Neutrophil (primary cell): ENCODE measurements at regions not wholly inside any gene's neighbourhood (a gene's known extent, or its start where the extent isn't known, plus 50 kb on each side); places are given as distances from the start of the nearest gene placed in this dataset.

Experiments used
- H3K27ac ChIP-seq: fragments of 200-600 bp; sonication (generic); 2 replicates; pipeline ENCODE4 v1.5.1; 2016; ENCODE audit warnings: mild to moderate bottlenecking, moderate library complexity
- H3K27me3 ChIP-seq: fragments of 200-600 bp; sonication (generic); 2 replicates; pipeline ENCODE4 v1.6.0; 2016; ENCODE audit warnings: mild to moderate bottlenecking
- H3K36me3 ChIP-seq: fragments of 200-600 bp; sonication (generic); 2 replicates; pipeline ENCODE4 v1.5.1; 2017
- H3K4me1 ChIP-seq, 2 experiments: fragments of 200-600 bp in 1 of 2; sonication (generic) in 1 of 2; 1 replicate in 1 of 2; 2 replicates in 1 of 2; pipeline versions ENCODE4 v1.5.1 to v1.6.1; 2013 to 2016; ENCODE audit warnings: low read depth in 1 of 2, low read length in 1 of 2, mild to moderate bottlenecking in 1 of 2, moderate library complexity in 1 of 2; ENCODE audit not compliant: control insufficient read depth in 1 of 2, insufficient read depth in 1 of 2
- H3K4me3 ChIP-seq, 2 experiments: fragments of 200-600 bp in 1 of 2; sonication (generic) in 1 of 2; 1 replicate in 1 of 2; 2 replicates in 1 of 2; pipeline ENCODE4 v1.5.1; 2013 to 2016; ENCODE audit warnings: low read depth in 1 of 2, low read length in 1 of 2, mild to moderate bottlenecking in 1 of 2, moderate library complexity in 1 of 2
- H3K9me3 ChIP-seq: fragments of 200-600 bp; sonication (generic); 2 replicates; pipeline ENCODE4 v1.5.1; 2016
- TF ChIP-seq, protein P1 (sequence below): fragments of 200-600 bp; sonication (generic); IDR thresholded peaks from 2 replicates; pipeline ENCODE4 v1.5.1; 2016; ENCODE audit warnings: antibody characterized with exemption

GRCh38 chr11:105219269-105219668 is 79.7 kb upstream of the CARD18 start:
- TF ChIP-seq, protein P1, sequence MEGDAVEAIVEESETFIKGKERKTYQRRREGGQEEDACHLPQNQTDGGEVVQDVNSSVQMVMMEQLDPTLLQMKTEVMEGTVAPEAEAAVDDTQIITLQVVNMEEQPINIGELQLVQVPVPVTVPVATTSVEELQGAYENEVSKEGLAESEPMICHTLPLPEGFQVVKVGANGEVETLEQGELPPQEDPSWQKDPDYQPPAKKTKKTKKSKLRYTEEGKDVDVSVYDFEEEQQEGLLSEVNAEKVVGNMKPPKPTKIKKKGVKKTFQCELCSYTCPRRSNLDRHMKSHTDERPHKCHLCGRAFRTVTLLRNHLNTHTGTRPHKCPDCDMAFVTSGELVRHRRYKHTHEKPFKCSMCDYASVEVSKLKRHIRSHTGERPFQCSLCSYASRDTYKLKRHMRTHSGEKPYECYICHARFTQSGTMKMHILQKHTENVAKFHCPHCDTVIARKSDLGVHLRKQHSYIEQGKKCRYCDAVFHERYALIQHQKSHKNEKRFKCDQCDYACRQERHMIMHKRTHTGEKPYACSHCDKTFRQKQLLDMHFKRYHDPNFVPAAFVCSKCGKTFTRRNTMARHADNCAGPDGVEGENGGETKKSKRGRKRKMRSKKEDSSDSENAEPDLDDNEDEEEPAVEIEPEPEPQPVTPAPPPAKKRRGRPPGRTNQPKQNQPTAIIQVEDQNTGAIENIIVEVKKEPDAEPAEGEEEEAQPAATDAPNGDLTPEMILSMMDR, result no peak
- Histone ChIP-seq H3K9me3 (no peaks in the 10 kb centered on the region), H3K36me3 (no peaks in the 10 kb centered on the region), H3K4me1 (peaks cover 26 to 27% of the 10 kb centered on the region in 2 experiments), H3K27ac (peak overlapping the region; percentile 80), H3K27me3 (no peaks in the 10 kb centered on the region), H3K4me3 (no peak overlapping the region)

DNA sequence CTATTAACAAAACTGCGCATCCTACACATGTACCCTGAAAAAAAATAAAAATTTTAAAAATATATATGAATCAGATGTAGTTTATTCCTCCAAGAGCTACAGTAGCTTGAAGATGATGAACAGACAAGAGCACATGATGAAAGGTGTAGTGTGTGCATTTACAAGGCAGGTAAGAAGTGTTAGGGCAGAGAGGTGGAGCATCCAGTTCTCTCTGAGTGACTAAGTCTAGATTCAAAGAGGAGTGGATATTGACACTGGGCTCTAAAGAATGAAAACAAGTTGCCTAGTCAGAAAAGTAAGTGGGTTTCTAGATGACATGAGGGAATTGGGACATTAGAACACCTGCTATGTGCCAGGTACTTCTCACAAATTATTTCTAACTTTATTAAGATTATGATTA is 76.0 kb upstream of the CARD18 start:
- Histone ChIP-seq H3K9me3 (no peaks in the 10 kb centered on the region), H3K4me3 (no peak overlapping the region), H3K27ac (no peak overlapping the region), H3K4me1 (peaks cover 15 to 17% of the 10 kb centered on the region in 2 experiments), H3K36me3 (no peaks in the 10 kb centered on the region), H3K27me3 (no peaks in the 10 kb centered on the region)
- TF ChIP-seq, protein P1, result no peak

- no peaks in the 10 kb centered on the region for H3K36me3 ChIP-seq
- TF ChIP-seq, protein P1, result no peak
- no peak overlapping the region for H3K27ac ChIP-seq
- H3K9me3 ChIP-seq, result no peaks in the 10 kb centered on the region
- H3K4me1 ChIP-seq, result no peaks in the 10 kb centered on the region
- no peaks in the 10 kb centered on the region for H3K27me3 ChIP-seq
- H3K4me3 ChIP-seq, result no peak overlapping the region
Measured at GRCh38 chr11:105211806-105212554, 72.4 kb upstream of the CARD18 start.

DNA sequence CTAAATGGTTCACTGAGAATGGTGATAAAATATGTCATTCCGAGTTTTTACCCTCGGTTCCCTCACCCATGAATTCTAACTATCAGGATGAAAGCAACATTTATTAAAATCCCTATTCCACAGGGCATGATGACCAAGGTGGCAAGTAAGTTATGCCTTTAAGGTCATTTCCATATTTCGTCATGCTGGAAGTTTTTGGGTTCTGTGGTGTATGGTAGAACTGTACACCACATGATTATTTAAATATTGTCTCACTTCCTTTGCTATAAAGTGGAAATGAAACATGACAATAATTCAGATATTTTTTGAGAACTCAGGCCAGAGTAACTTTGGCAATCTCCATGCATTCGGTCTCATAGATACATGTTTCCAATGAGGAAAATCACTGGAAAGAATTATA is 68.5 kb upstream of the CARD18 start:
- Histone ChIP-seq H3K27me3 (no peaks in the 10 kb centered on the region), H3K36me3 (no peaks in the 10 kb centered on the region), H3K4me3 (no peak overlapping the region), H3K4me1 (peaks cover 11 to 13% of the 10 kb centered on the region in 2 experiments), H3K27ac (no peak overlapping the region), H3K9me3 (no peaks in the 10 kb centered on the region)
- TF ChIP-seq, protein P1, result no peak

- TF ChIP-seq, protein P1, result no peak
- Histone ChIP-seq H3K27ac (no peak overlapping the region), H3K36me3 (no peaks in the 10 kb centered on the region), H3K9me3 (no peaks in the 10 kb centered on the region), H3K4me1 (peaks cover 11 to 13% of the 10 kb centered on the region in 2 experiments), H3K4me3 (no peak overlapping the region), H3K27me3 (no peaks in the 10 kb centered on the region)
Measured at GRCh38 chr11:105206633-105207032, 67.1 kb upstream of the CARD18 start.
